Activated CD4-positive, alpha-beta T cell treated with anti-CD3 and anti-CD28 coated beads, Interleukin-2, amount 10 ng/mL, durations not matched to agents 7 days and 5 days (primary cell): ENCODE measurements at regions not wholly inside any gene's neighbourhood (a gene's known extent, or its start where the extent isn't known, plus 50 kb on each side); places are given as distances from the start of the nearest gene placed in this dataset.

ENCODE experiments used
- CTCF ChIA-PET: fragments of 350-600 bp; sonication (Branson Sonifier 250); formaldehyde crosslinking; loops from one replicate; lab custom pipeline; 2021; ENCODE audit warnings: antibody characterized with exemption; lab: Charles Lee
- POLR2A ChIA-PET: fragments of 350-600 bp; sonication (Branson Sonifier 250); formaldehyde crosslinking; loops from one replicate; lab custom pipeline; 2021; ENCODE audit warnings: antibody characterized with exemption; lab: Charles Lee
- DNase-seq: peaks from one replicate; pipeline ENCODE4 v3.0.0-alpha.2; 2020
- H3K27ac Mint-ChIP-seq: one replicate; pipeline ENCODE4 v1.8.0; 2021; ENCODE audit warnings: mild to moderate bottlenecking, moderate library complexity, mixed read lengths
- H3K27me3 Mint-ChIP-seq: one replicate; pipeline ENCODE4 v1.8.0; 2021; ENCODE audit warnings: mixed read lengths
- H3K36me3 Mint-ChIP-seq: one replicate; pipeline ENCODE4 v1.8.0; 2021; ENCODE audit warnings: low read depth, mixed read lengths
- H3K4me1 Mint-ChIP-seq: one replicate; pipeline ENCODE4 v1.8.0; 2021; ENCODE audit warnings: mixed read lengths
- H3K4me3 Mint-ChIP-seq: one replicate; pipeline ENCODE4 v1.8.0; 2021; ENCODE audit warnings: mild to moderate bottlenecking, moderate library complexity, mixed read lengths
- H3K9me3 Mint-ChIP-seq: one replicate; pipeline ENCODE4 v1.8.0; 2021; ENCODE audit warnings: mixed read lengths

DNA sequence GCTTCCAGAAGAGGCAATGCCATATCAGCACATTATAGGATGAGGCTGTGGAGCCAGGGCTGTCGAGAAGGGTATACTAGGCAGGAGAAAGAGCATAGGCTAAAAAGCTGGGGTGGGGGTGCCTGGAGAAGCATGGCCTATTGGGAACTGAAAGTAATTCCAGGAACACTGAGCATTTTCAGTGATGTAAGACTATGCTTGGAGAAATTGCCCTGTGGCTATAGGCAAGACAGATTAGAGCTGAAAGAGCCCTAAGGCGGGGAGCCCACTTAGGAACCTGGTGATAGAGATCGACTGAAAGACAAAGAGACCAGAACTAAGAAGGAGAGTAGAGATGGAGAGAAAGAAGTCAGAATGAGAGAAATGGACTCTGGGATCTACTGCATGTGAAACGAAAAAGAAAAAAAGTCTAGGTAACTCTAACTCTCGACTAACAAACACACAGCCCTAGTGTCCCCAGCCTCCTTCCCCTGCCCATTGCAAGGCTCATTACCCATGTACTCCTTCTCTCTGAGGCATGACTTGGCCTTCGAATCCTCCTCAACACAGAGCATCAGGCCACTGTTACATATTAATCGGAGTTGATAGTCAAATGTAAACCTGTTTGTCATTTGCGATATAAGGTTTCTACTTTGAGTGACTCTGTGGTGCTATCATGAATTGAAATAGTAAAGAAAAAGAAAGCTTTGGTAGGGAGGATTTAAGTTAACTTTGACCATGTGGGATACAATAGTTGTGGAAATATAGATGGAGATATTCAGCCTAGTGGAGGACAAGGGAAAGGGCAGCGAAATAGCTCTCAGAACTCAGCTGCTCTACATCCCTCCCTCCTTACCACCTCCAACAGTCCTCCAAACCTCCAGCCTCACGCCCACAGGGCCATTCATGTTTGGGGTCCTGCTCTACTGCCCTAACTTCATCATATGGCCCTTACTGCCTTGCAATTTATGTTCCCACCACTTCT is 52.3 kb upstream of the BMAL1 start:
- DNase-seq: no peak
- H3K4me3 Mint-ChIP-seq: no peak overlapping the region
- no peak overlapping the region for H3K27ac Mint-ChIP-seq
- H3K36me3 Mint-ChIP-seq: no peaks in the 10 kb centered on the region
- CTCF ChIA-PET: interaction anchor here (0.8 to 1.2 kb wide), 2 partner anchors 20 to 113 kb away, joined by 3 read pairs; no protein-coding TSS in a partner anchor
- POLR2A ChIA-PET: no interaction called here
- no peaks in the 10 kb centered on the region for H3K9me3 Mint-ChIP-seq
- no peaks in the 10 kb centered on the region for H3K27me3 Mint-ChIP-seq
- no peaks in the 10 kb centered on the region for H3K4me1 Mint-ChIP-seq

DNA sequence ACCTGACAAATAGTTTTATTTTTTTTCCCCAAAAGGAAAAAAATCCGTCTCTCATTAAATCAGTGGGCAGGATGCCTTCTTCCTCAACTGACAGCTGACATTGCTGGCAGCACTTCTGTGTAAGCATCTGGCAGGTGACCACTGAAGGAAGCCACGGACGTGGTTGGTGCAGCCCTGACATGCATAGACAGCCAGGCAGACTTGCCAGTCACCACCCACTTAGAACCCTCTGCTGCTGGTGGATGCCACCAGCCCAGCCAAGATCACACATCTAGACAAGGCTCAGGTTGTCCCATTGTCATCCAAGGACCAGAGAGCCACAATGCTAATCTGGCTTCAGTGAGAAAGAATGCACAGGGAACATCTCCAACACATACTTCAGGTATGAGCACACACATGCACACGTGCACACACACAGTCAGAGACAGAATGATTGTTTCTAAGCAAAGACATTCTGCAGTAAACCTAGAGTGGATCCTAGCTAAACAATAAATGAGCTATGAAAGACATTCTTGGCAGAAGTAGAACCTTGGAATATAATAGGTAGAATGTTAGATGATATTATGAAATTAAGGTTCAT is 49.8 kb upstream of the BMAL1 start:
- no peaks in the 10 kb centered on the region for H3K9me3 Mint-ChIP-seq
- ChIA-PET POLR2A (no interaction called here), CTCF (interaction anchor here (1.4 kb wide), 1 partner anchor 18 kb away, joined by 3 read pairs; no protein-coding TSS in a partner anchor)
- no peak overlapping the region for H3K4me3 Mint-ChIP-seq
- DNase-seq: no peak
- peaks cover 3% of the 10 kb centered on the region for H3K27me3 Mint-ChIP-seq
- no peaks in the 10 kb centered on the region for H3K36me3 Mint-ChIP-seq
- no peaks in the 10 kb centered on the region for H3K4me1 Mint-ChIP-seq
- no peak overlapping the region for H3K27ac Mint-ChIP-seq
